ENCODE measurements at regions not wholly inside any gene's neighbourhood (a gene's known extent, or its start where the extent isn't known, plus 50 kb on each side); places are given as distances from the start of the nearest gene placed in this dataset.

- Histone ChIP-seq H3K79me2 (ENCODE audit: insufficient read depth, low read length) (no peaks in the 10 kb centered on the region), H2BK12ac (ENCODE audit: insufficient read length, low read depth, low read length) (no peak overlapping the region), H3K9ac (ENCODE audit: extremely low read depth, insufficient read length, low read length) (no peak overlapping the region), H2BK120ac (ENCODE audit: low read depth, low read length, poor library complexity, severe bottlenecking) (no peak overlapping the region), H3K4ac (ENCODE audit: low read depth, low read length) (no peak overlapping the region), H3K4me1 (ENCODE audit: insufficient read depth, low read length) (no peaks in the 10 kb centered on the region), H3K4me2 (ENCODE audit: insufficient read depth, insufficient read length, low read length) (no peak overlapping the region), H4K8ac (replicated peaks; ENCODE audit: insufficient read length, low read depth, low read length) (no peak overlapping the region), H2AFZ (ENCODE audit: low read length) (no peak overlapping the region), H3K27ac (ENCODE audit: insufficient read length, low read depth, low read length) (no peak overlapping the region), H3K27me3 (ENCODE audit: insufficient read depth, low read length) (no peaks in the 10 kb centered on the region), H3K23me2 (ENCODE audit: insufficient read length, low read depth, low read length, poor library complexity, severe bottlenecking) (no peaks in the 10 kb centered on the region), H2AK5ac (ENCODE audit: insufficient read length, low read length) (no peak overlapping the region), H4K20me1 (ENCODE audit: control insufficient read depth, insufficient read depth, insufficient read length) (no peaks in the 10 kb centered on the region), H3K23ac (ENCODE audit: insufficient read length, low read depth, low read length) (no peak overlapping the region), H3K9me3 (ENCODE audit: control insufficient read depth, low read depth, low read length) (no peaks in the 10 kb centered on the region), H3K56ac (ENCODE audit: insufficient read length, low read depth, low read length) (no peak overlapping the region), H4K5ac (ENCODE audit: insufficient read length, low read depth, low read length) (no peak overlapping the region), H3K79me1 (ENCODE audit: insufficient read depth, low read depth, low read length, poor library complexity, severe bottlenecking) (no peaks in the 10 kb centered on the region), H3K14ac (ENCODE audit: insufficient read depth, low read length) (no peak overlapping the region), H2BK5ac (ENCODE audit: insufficient read length, low read length) (no peak overlapping the region), H2BK20ac (ENCODE audit: low read depth, low read length, poor library complexity, severe bottlenecking) (no peak overlapping the region), H3T11ph (ENCODE audit: low read length) (no peak overlapping the region), H3K18ac (ENCODE audit: insufficient read length, low read depth, low read length) (no peak overlapping the region), H4K91ac (ENCODE audit: insufficient read length, low read depth, low read length) (no peak overlapping the region), H2BK15ac (ENCODE audit: low read depth, low read length) (no peak overlapping the region)
- TF ChIP-seq, protein P1, sequence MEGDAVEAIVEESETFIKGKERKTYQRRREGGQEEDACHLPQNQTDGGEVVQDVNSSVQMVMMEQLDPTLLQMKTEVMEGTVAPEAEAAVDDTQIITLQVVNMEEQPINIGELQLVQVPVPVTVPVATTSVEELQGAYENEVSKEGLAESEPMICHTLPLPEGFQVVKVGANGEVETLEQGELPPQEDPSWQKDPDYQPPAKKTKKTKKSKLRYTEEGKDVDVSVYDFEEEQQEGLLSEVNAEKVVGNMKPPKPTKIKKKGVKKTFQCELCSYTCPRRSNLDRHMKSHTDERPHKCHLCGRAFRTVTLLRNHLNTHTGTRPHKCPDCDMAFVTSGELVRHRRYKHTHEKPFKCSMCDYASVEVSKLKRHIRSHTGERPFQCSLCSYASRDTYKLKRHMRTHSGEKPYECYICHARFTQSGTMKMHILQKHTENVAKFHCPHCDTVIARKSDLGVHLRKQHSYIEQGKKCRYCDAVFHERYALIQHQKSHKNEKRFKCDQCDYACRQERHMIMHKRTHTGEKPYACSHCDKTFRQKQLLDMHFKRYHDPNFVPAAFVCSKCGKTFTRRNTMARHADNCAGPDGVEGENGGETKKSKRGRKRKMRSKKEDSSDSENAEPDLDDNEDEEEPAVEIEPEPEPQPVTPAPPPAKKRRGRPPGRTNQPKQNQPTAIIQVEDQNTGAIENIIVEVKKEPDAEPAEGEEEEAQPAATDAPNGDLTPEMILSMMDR (conservative IDR thresholded peaks at IDR 0.05) = no peak
- Mint-ChIP-seq H3K27ac (no peak overlapping the region), H3K27me3 (ENCODE audit: low read depth) (no peaks in the 10 kb centered on the region), H3K4me1 (peaks cover 4 to 8% of the 10 kb centered on the region in 2 experiments), H3K36me3 (ENCODE audit: insufficient read depth in 1 of 3, low read depth in 3 of 3) (no peaks in the 10 kb centered on the region), H3K4me3 (no peak overlapping the region), H3K9me3 (no peaks in the 10 kb centered on the region; a peak in 1 of 5 replicates)
- no peak for DNase-seq
- WGBS (ENCODE audit: extremely low coverage, insufficient read length, low lambda C conversion rate) = no CpG with 5 or more reads among the region's 5 CpGs
These were observed 469.4 kb downstream of the RASEF start for GRCh38 chr9:82593501-82593900.
